ENCODE measurements at regions not wholly inside any gene's neighbourhood (a gene's known extent, or its start where the extent isn't known, plus 50 kb on each side); places are given as distances from the start of the nearest gene placed in this dataset.
"Not testable (repeated sequence)": the region's sequence is repeated elsewhere in the genome, so short reads cannot be mapped to it uniquely, and the experiment has no call there.

- DNase-seq = peak; percentile 80
Observed at GRCh38 chr12:116361414-116362223, 84.1 kb upstream of the MED13L start.

- no peak for DNase-seq
Observed at GRCh38 chr12:116365114-116365513, 87.6 kb upstream of the MED13L start.

GRCh38 chr12:116365606-116366455, 88.3 kb upstream of the MED13L start:
- no peak for DNase-seq

- no peak for DNase-seq
Observed at GRCh38 chr12:116366456-116366776, 88.9 kb upstream of the MED13L start.

- DNase-seq = no peak
Observed at GRCh38 chr12:116366824-116367223, 89.3 kb upstream of the MED13L start.

- DNase-seq = no peak
Observed at GRCh38 chr12:116368196-116369194, 91.0 kb upstream of the MED13L start.

- DNase-seq = no peak
Observed at GRCh38 chr12:116370004-116370404, 92.5 kb upstream of the MED13L start.

GRCh38 chr12:116370886-116371580, 93.5 kb upstream of the MED13L start:
- DNase-seq = no peak

- no peak for DNase-seq
Observed at GRCh38 chr12:116372815-116373214, 95.3 kb upstream of the MED13L start.

GRCh38 chr12:116373572-116374206, 96.2 kb upstream of the MED13L start:
- no peak for DNase-seq

- no peak for DNase-seq
Observed at GRCh38 chr12:116374207-116374606, 96.7 kb upstream of the MED13L start.

GRCh38 chr12:116375278-116375842, 97.9 kb upstream of the MED13L start:
- no peak for DNase-seq

GRCh38 chr12:116376354-116377193, 99.1 kb upstream of the MED13L start:
- no peak for DNase-seq

- DNase-seq = not testable (repeated sequence)
Observed at GRCh38 chr12:116377194-116377571, 99.7 kb upstream of the MED13L start.

GRCh38 chr12:116378002-116378401, 100.5 kb upstream of the MED13L start:
- no peak for DNase-seq

- no peak for DNase-seq
Observed at GRCh38 chr12:116380108-116380507, 102.6 kb upstream of the MED13L start.

- DNase-seq = not testable (repeated sequence)
Observed at GRCh38 chr12:116380740-116381139, 103.2 kb upstream of the MED13L start.

- no peak for DNase-seq
Observed at GRCh38 chr12:116381240-116381743, 103.8 kb upstream of the MED13L start.

GRCh38 chr12:116381744-116382685, 104.5 kb upstream of the MED13L start:
- DNase-seq = peak; percentile 56

Data from femur (tissue), 1 donor.